G401 (cell line): ENCODE measurements at regions not wholly inside any gene's neighbourhood (a gene's known extent, or its start where the extent isn't known, plus 50 kb on each side); places are given as distances from the start of the nearest gene placed in this dataset.
A peak's percentile ranks its signal among the peaks of the same experiment; 100 is the strongest.

ENCODE experiments used
- DNase-seq: peaks from one replicate; pipeline ENCODE4 v3.0.0-alpha.2; 2015; ENCODE audit warnings: low spot score
- in situ Hi-C: cut with HindIII; loops from 2 replicates; pipeline ENCODE4 v1.10.0; 2016; ENCODE audit warnings: low sequenced_read_pairs, mixed read lengths

GRCh38 chr2:183592271-183592670 is 468.0 kb downstream of the NUP35 start:
- in situ Hi-C loops = no loop called here
- no peak for DNase-seq

GRCh38 chr2:183594150-183594549 is 469.9 kb downstream of the NUP35 start:
- DNase-seq = no peak
- in situ Hi-C loops = no loop called here

GRCh38 chr2:183597841-183598240 is 473.6 kb downstream of the NUP35 start:
- in situ Hi-C loops = no loop called here

GRCh38 chr2:183604065-183604464 is 479.8 kb downstream of the NUP35 start:
- in situ Hi-C loops = no loop called here
- no peak for DNase-seq

More at GRCh38 chr2:183597841-183598240, 473.6 kb downstream of the NUP35 start:
- no peak for DNase-seq

- in situ Hi-C loops = no loop called here
- DNase-seq = no peak
These were observed 481.2 kb downstream of the NUP35 start for GRCh38 chr2:183605440-183605839.

GRCh38 chr2:183606022-183606717 is 481.9 kb downstream of the NUP35 start:
- in situ Hi-C loops = no loop called here
- DNase-seq = no peak

- in situ Hi-C loops = no loop called here
- DNase-seq = no peak
These were observed 482.5 kb downstream of the NUP35 start for GRCh38 chr2:183606718-183607085.

GRCh38 chr2:183607995-183608394 is 483.8 kb downstream of the NUP35 start:
- in situ Hi-C loops = no loop called here

GRCh38 chr2:183608747-183609146 is 484.5 kb downstream of the NUP35 start:
- DNase-seq = no peak
- in situ Hi-C loops = no loop called here

More at GRCh38 chr2:183607995-183608394, 483.8 kb downstream of the NUP35 start:
- no peak for DNase-seq

GRCh38 chr2:183610724-183611123 is 486.5 kb downstream of the NUP35 start:
- DNase-seq = no peak
- in situ Hi-C loops = no loop called here

GRCh38 chr2:183614799-183615435 is 490.7 kb downstream of the NUP35 start:
- DNase-seq = peak; percentile 82
- in situ Hi-C loops = no loop called here

- no peak for DNase-seq
- in situ Hi-C loops = no loop called here
These were observed 499.0 kb downstream of the NUP35 start for GRCh38 chr2:183623227-183623626.

- in situ Hi-C loops = no loop called here
- DNase-seq = no peak
These were observed 506.7 kb downstream of the NUP35 start for GRCh38 chr2:183630964-183631363.

GRCh38 chr2:183656121-183656520 is 531.9 kb downstream of the NUP35 start:
- no peak for DNase-seq
- in situ Hi-C loops = no loop called here

GRCh38 chr2:183665425-183665824 is 541.2 kb downstream of the NUP35 start:
- in situ Hi-C loops = no loop called here
- DNase-seq = peak; percentile 23

GRCh38 chr2:183666031-183666430 is 541.8 kb downstream of the NUP35 start:
- no peak for DNase-seq
- in situ Hi-C loops = no loop called here

GRCh38 chr2:183671233-183671632 is 547.0 kb downstream of the NUP35 start:
- no peak for DNase-seq
- in situ Hi-C loops = no loop called here

GRCh38 chr2:183678908-183679307 is 554.7 kb downstream of the NUP35 start:
- no peak for DNase-seq
- in situ Hi-C loops = no loop called here

GRCh38 chr2:183680573-183680972 is 556.3 kb downstream of the NUP35 start:
- in situ Hi-C loops = no loop called here
- DNase-seq = no peak

- in situ Hi-C loops = no loop called here
- DNase-seq = no peak
These were observed 560.4 kb downstream of the NUP35 start for GRCh38 chr2:183684686-183685085.

- no peak for DNase-seq
- in situ Hi-C loops = no loop called here
These were observed 571.8 kb downstream of the NUP35 start for GRCh38 chr2:183696028-183696427.
